Breast epithelium (tissue), 3 donors: ENCODE measurements at regions not wholly inside any gene's neighbourhood (a gene's known extent, or its start where the extent isn't known, plus 50 kb on each side); places are given as distances from the start of the nearest gene placed in this dataset.

ENCODE experiments used
- CTCF ChIP-seq, 3 donors: fragments of 450-650 bp; IDR thresholded peaks; one replicate each; pipeline ENCODE4 v1.5.1; 2016 to 2017; ENCODE audit warnings: antibody characterized with exemption in 3 of 3, mild to moderate bottlenecking in 3 of 3, moderate library complexity in 3 of 3
- POLR2A ChIP-seq: fragments of 450-650 bp; IDR thresholded peaks from one replicate; pipeline ENCODE4 v1.6.1; 2016; ENCODE audit warnings: antibody characterized with exemption, mild to moderate bottlenecking, moderate library complexity
- POLR2AphosphoS5 ChIP-seq, 3 donors: sonication (generic); formaldehyde crosslinking; IDR thresholded peaks; one replicate each; pipeline ENCODE4 v1.6.1; 2017; ENCODE audit warnings: antibody characterized with exemption in 3 of 3

GRCh38 chr1:94595658-94596057, 54.1 kb upstream of the F3 start:
- TF ChIP-seq CTCF (IDR thresholded peaks at IDR 0.05) (no peak), POLR2A (no peak), POLR2AphosphoS5 (IDR thresholded peaks at IDR 0.05) (no peak)
